HG02623 (cell line): ENCODE measurements at regions not wholly inside any gene's neighbourhood (a gene's known extent, or its start where the extent isn't known, plus 50 kb on each side); places are given as distances from the start of the nearest gene placed in this dataset.
"Not testable (repeated sequence)": the region's sequence is repeated elsewhere in the genome, so short reads cannot be mapped to it uniquely, and the experiment has no call there.

Experiments used
- ATAC-seq: cut with Tn5 transposase; IDR thresholded peaks from one replicate; pipeline ENCODE4 v1.9.1; 2021; ENCODE audit warnings: moderate library complexity; ENCODE audit not compliant: unreplicated experiment

- no peak for ATAC-seq
Measured at GRCh38 chr9:115766370-115766955, 387.1 kb upstream of the PAPPA start.

DNA sequence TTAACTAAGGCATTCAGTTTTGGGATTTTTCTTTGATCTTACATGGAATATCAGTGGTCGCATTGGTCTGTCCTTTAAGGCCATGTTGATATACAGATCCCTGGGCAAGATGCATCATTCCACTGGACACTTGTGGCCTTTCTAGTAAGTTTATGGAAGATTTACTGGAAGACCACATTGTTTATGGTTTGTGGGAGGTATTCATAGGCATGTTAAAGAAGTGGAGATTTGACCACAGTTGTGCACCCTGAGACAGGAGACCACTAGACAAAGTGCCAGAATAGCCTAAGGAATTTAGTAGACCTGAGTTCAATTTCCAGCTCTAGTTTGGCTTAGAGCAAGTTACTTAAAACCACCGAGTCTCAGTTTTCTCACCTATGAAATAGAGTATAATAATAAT, 383.1 kb upstream of the PAPPA start:
- no peak for ATAC-seq

- ATAC-seq, result no peak
Measured at GRCh38 chr9:115775659-115776058, 377.9 kb upstream of the PAPPA start.

DNA sequence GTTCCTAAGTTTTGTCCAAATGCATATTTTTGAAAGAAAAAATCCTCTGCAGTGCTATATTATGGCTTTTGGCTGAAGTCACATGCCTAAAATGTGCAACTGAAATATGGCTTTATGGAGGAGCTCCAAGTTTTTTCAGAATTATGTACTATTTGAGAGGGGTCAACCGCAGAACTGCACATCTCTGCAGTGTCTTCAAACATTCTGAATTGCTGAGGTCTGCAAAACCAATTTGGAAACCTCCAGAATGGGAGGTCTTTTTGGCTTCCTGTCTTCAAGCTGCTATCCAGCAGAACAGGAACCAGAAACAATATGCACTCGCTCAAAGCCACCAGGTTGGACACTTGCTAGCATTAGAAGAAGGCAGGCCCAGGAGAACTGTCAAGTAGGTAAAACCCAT, 376.0 kb upstream of the PAPPA start:
- no peak for ATAC-seq

GRCh38 chr9:115781070-115781736, 372.4 kb upstream of the PAPPA start:
- ATAC-seq, result no peak

DNA sequence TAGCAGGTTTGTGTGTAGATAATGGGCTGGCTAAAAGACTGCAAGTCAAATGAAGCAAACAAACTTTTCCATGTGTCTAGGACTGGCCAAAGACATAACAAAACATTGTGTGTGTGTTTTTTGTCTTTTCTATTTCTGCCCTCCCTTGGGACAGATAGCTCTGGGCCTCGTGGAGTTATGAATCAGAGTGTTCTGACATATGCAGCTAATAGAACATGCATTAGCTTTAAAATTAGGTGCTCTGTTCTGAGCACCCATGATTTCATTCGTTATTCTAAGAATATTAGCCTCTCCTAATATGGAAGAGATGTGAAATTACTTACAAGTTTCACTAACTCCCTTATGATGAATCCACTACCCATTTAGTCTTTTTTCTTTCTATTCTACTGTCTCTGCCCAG, 367.3 kb upstream of the PAPPA start:
- no peak for ATAC-seq

- no peak for ATAC-seq
Measured at GRCh38 chr9:115790520-115790919, 363.1 kb upstream of the PAPPA start.

GRCh38 chr9:115794921-115795475, 358.6 kb upstream of the PAPPA start:
- ATAC-seq, result no peak

- no peak for ATAC-seq
Measured at GRCh38 chr9:115799734-115800133, 353.9 kb upstream of the PAPPA start.

DNA sequence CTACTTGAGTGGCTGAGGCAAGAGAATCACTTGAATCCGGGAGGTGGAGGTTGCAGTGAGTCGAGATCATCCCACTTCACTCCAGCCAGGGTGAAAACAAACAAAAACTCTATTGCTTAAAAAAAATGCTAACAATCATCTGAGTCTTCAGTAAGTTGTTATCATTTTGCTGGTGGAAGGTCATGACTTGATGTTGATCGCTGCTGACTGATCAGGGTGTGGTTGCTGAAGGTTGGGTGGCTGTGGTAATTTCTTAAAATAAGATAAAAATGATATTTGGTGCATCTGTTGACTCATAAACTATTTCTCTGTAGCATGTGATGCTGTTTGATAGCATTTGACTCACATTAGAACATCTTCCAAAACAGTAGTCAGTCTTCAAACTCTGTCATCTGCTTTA, 349.4 kb upstream of the PAPPA start:
- ATAC-seq, result no peak

GRCh38 chr9:115808108-115808507, 345.5 kb upstream of the PAPPA start:
- ATAC-seq, result no peak

- no peak for ATAC-seq
Measured at GRCh38 chr9:115808695-115809094, 344.9 kb upstream of the PAPPA start.

DNA sequence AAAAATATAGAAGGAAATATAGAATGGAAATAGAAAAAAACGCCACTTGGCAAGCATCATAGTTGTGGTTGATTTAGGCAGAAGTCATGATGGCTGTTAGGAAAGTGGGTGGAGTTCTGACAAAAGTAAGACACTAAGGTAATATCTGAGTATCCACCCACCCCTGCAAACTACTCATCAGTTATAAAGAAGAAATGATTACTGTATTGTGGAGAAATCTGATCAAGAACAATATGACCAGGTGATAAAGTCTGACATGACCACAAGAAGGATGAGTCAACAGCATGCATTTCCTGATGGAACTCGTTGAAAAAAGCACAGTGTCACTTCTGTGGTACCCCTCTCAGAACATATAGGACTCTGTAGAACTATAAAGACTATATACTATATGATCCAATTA, 343.4 kb upstream of the PAPPA start:
- no peak for ATAC-seq

GRCh38 chr9:115814081-115814480, 339.5 kb upstream of the PAPPA start:
- ATAC-seq, result no peak

DNA sequence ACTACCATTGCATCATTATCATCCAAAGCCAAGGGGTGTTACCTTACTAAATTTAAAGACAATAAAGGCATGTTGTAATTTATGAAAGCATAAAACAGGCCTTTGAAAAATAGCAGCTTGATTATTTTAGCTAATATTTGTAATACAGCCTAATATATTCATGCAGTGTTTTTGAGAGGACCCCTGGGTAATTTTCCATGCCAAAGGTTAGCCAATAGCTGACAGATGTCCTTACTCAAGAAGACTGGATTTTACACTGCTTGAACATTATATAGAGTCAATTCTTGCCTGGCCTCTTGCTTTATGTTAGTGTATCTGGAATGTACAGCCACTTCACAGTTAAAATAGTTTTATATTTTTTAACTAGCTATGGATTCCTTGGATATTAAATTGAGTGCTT, 337.8 kb upstream of the PAPPA start:
- no peak for ATAC-seq

DNA sequence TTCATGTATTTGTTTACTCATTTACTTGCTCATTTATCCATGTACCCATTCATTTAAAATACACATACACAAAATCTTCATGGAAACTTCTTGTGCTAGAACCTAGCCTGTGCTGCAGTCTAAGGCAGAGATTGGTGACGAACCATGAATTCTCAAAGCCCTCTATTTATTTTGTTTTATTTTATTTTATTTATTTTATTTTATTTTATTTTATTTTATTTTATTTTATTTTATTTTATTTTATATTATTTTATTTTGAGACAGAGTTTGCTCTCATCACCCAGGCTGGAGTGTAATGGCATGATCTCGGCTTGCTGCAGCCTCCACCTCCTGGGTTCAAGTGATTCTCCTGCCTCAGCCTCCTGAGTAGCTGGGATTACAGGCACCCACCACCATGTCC, 334.9 kb upstream of the PAPPA start:
- ATAC-seq, result not testable (repeated sequence)

DNA sequence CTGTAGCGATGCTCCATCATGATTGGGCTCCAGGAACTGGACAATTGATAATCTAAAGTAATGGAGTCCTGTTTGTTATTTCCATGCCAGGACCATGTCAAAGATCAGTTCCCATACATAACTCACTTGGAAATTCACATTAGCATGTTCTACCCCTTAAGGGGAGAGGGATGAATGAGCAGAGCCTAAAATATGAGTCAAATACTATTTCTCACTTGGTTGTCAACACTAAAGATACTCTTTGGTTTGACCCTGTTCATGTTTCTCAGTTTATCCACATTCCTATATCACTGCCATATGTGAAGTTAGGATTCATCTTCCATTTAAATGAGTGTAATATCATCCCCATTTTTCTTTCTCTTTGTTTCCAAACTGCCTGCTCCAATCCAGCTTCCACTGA, 321.6 kb upstream of the PAPPA start:
- ATAC-seq, result no peak

DNA sequence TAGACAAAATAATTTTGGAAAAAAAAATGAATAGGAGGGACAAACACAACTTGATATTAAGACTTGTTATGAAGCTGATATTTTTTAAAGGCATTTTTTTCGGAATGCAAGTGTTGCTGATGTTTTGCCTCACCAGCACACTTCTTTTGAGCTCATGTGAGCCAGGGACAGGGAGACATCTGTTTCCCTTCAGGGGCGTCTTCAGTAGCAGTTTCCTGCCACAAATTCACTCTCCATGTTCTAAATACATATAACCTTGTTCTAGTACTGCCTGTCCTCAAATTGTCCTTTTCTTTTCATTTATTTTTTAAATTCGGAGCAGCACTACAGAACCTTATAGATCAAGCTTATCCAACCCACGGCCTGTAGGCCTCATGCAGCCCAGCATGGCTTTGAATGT, 316.0 kb upstream of the PAPPA start:
- no peak for ATAC-seq

DNA sequence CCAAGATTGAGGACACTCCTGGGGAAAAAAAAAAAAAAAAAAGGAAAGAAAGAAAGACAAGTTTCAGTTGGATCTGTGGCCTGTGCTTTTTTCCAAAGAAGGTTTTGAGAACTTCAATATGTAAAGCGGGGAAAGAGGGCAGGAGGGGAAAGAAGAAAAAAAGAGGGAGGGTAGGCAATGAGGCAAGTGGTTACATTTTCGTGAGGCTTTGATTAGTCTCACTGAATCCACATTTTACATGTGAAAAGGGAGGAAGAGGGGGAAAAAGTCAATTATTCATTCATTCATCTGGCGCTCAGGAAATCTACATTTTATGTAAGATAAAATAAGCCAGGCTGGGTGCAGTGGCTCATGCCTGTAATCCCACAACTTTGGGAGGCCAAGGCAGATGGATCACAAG, 315.2 kb upstream of the PAPPA start:
- ATAC-seq, result no peak

GRCh38 chr9:115844433-115844832, 309.2 kb upstream of the PAPPA start:
- ATAC-seq, result not testable (repeated sequence)

DNA sequence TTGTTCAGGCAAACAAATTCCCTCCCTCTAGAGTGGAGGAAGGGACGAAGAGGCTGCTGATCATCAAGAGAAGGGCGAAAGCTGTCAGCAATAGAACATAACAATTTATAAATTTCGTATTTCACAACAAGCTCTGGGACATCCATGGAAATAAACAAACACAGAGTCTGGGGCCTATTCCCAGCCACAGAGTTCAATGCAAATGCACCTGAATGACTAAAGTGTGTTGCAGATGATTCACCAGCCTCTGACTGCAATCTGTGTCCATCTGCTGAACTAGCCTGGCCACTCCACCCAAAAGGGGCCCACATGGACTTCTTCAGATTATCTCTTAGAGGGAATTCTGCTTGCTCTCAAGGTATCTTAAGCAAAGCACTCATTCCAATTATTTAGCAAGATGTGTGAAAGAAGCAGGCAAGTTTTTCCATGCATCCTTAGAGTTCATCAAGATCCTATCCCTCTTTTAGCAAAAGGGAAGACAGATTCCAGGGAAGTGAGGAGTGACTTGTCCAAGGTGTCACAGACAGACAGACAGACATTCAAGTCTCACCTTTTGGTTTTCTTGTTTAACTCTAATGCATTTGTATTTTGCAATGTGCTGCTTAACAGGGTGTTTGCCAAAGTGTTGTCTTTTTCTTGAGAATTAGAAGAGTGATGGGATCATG, 307.8 kb upstream of the PAPPA start:
- no peak for ATAC-seq

DNA sequence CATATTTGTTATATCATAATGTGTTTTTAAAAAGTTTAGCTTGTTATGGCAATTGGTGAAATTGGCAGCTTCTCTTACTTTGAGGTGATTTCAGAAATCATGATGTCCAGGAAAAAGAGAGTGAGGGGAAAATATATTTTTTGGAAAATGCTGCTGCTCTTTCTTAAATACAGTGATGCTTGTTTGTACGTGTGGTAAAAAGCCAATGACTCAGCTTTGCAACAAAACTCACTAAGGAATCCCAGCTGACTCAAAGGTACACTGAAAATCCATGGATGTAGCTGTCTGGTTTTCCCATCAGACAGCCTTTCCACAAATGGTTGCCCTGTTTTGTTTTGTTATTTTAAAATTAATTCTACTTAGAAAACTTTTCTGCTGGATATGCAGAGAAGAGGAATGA, 306.4 kb upstream of the PAPPA start:
- no peak for ATAC-seq
